ENCODE measurements at regions not wholly inside any gene's neighbourhood (a gene's known extent, or its start where the extent isn't known, plus 50 kb on each side); places are given as distances from the start of the nearest gene placed in this dataset.

- TF ChIP-seq EZH2phosphoT487 (IDR thresholded peaks at IDR 0.05; ENCODE audit: borderline replicate concordance) = no peak
- Histone ChIP-seq H3F3A (ENCODE audit: low read depth) (no peaks in the 10 kb centered on the region), H3K9ac (ENCODE audit: low read depth, low read length, poor library complexity, severe bottlenecking) (no peak overlapping the region), H3K9me3 (ENCODE audit: insufficient read depth, low read depth, low read length) (no peaks in the 10 kb centered on the region), H3K4me3 (ENCODE audit: low read length, poor library complexity, severe bottlenecking) (no peak overlapping the region), H3K27me3 (ENCODE audit: insufficient read depth, low read length, poor library complexity, severe bottlenecking) (no peaks in the 10 kb centered on the region), H3K4me1 (ENCODE audit: insufficient read depth, low read length, poor library complexity, severe bottlenecking) (no peaks in the 10 kb centered on the region), H3K9me2 (replicated peaks; ENCODE audit: low read depth, low read length) (no peaks in the 10 kb centered on the region), H3K79me2 (ENCODE audit: insufficient read depth, low read length) (no peaks in the 10 kb centered on the region), H3K4me2 (ENCODE audit: low read depth, low read length, poor library complexity, severe bottlenecking) (no peak overlapping the region), H3K36me3 (ENCODE audit: insufficient read depth, low read length) (no peaks in the 10 kb centered on the region), H2AFZ (ENCODE audit: low read length) (no peak overlapping the region), H4K20me1 (ENCODE audit: insufficient read depth, low read length, poor library complexity, severe bottlenecking) (no peaks in the 10 kb centered on the region)
These were observed 158.9 kb upstream of the COL11A1 start for GRCh38 chr1:103267266-103267665.

- no peak overlapping the region for H3K4me3 ChIP-seq (ENCODE audit: low read length, poor library complexity, severe bottlenecking)
- no peaks in the 10 kb centered on the region for H3K36me3 ChIP-seq (ENCODE audit: insufficient read depth, low read length)
- no peaks in the 10 kb centered on the region for H4K20me1 ChIP-seq (ENCODE audit: insufficient read depth, low read length, poor library complexity, severe bottlenecking)
- H3K79me2 ChIP-seq (ENCODE audit: insufficient read depth, low read length) = no peaks in the 10 kb centered on the region
- no peak overlapping the region for H3K4me2 ChIP-seq (ENCODE audit: low read depth, low read length, poor library complexity, severe bottlenecking)
- no peaks in the 10 kb centered on the region for H3K4me1 ChIP-seq (ENCODE audit: insufficient read depth, low read length, poor library complexity, severe bottlenecking)
- no peak overlapping the region for H2AFZ ChIP-seq (ENCODE audit: low read length)
- no peak for TF ChIP-seq EZH2phosphoT487 (IDR thresholded peaks at IDR 0.05; ENCODE audit: borderline replicate concordance)
- TF ChIP-seq CTCF (conservative IDR thresholded peaks at IDR 0.05; ENCODE audit: low read length) = no peak
- no peaks in the 10 kb centered on the region for H3K27me3 ChIP-seq (ENCODE audit: insufficient read depth, low read length, poor library complexity, severe bottlenecking)
- H3K9me2 ChIP-seq (replicated peaks; ENCODE audit: low read depth, low read length) = no peaks in the 10 kb centered on the region
- H3F3A ChIP-seq (ENCODE audit: low read depth) = no peaks in the 10 kb centered on the region
- H3K9me3 ChIP-seq (ENCODE audit: insufficient read depth, low read depth, low read length) = no peaks in the 10 kb centered on the region
- no peak overlapping the region for H3K9ac ChIP-seq (ENCODE audit: low read depth, low read length, poor library complexity, severe bottlenecking)
These were observed 157.7 kb upstream of the COL11A1 start for GRCh38 chr1:103266036-103266435.

GRCh38 chr1:103265551-103265950 lies 157.2 kb upstream of the COL11A1 start:
- Histone ChIP-seq H3K9me2 (replicated peaks; ENCODE audit: low read depth, low read length) (no peaks in the 10 kb centered on the region), H3K36me3 (ENCODE audit: insufficient read depth, low read length) (no peaks in the 10 kb centered on the region), H3K9ac (ENCODE audit: low read depth, low read length, poor library complexity, severe bottlenecking) (no peak overlapping the region), H3K27me3 (ENCODE audit: insufficient read depth, low read length, poor library complexity, severe bottlenecking) (no peaks in the 10 kb centered on the region), H2AFZ (ENCODE audit: low read length) (no peak overlapping the region), H3K4me2 (ENCODE audit: low read depth, low read length, poor library complexity, severe bottlenecking) (no peak overlapping the region), H3K4me1 (ENCODE audit: insufficient read depth, low read length, poor library complexity, severe bottlenecking) (no peaks in the 10 kb centered on the region), H4K20me1 (ENCODE audit: insufficient read depth, low read length, poor library complexity, severe bottlenecking) (no peaks in the 10 kb centered on the region), H3F3A (ENCODE audit: low read depth) (no peaks in the 10 kb centered on the region), H3K4me3 (ENCODE audit: low read length, poor library complexity, severe bottlenecking) (no peak overlapping the region), H3K9me3 (ENCODE audit: insufficient read depth, low read depth, low read length) (no peaks in the 10 kb centered on the region), H3K79me2 (ENCODE audit: insufficient read depth, low read length) (no peaks in the 10 kb centered on the region)
- TF ChIP-seq EZH2phosphoT487 (IDR thresholded peaks at IDR 0.05; ENCODE audit: borderline replicate concordance) (no peak), CTCF (conservative IDR thresholded peaks at IDR 0.05; ENCODE audit: low read length) (no peak)

- no peaks in the 10 kb centered on the region for H3K27me3 ChIP-seq (ENCODE audit: insufficient read depth, low read length, poor library complexity, severe bottlenecking)
- no peaks in the 10 kb centered on the region for H3K79me2 ChIP-seq (ENCODE audit: insufficient read depth, low read length)
- no peaks in the 10 kb centered on the region for H3K9me3 ChIP-seq (ENCODE audit: insufficient read depth, low read depth, low read length)
- no peaks in the 10 kb centered on the region for H3K9me2 ChIP-seq (replicated peaks; ENCODE audit: low read depth, low read length)
- TF ChIP-seq CTCF (conservative IDR thresholded peaks at IDR 0.05; ENCODE audit: low read length) (no peak), EZH2phosphoT487 (IDR thresholded peaks at IDR 0.05; ENCODE audit: borderline replicate concordance) (no peak)
- H3K9ac ChIP-seq (ENCODE audit: low read depth, low read length, poor library complexity, severe bottlenecking) = no peak overlapping the region
- H3K4me1 ChIP-seq (ENCODE audit: insufficient read depth, low read length, poor library complexity, severe bottlenecking) = no peaks in the 10 kb centered on the region
- H3F3A ChIP-seq (ENCODE audit: low read depth) = no peaks in the 10 kb centered on the region
- no peak overlapping the region for H3K4me2 ChIP-seq (ENCODE audit: low read depth, low read length, poor library complexity, severe bottlenecking)
- H3K36me3 ChIP-seq (ENCODE audit: insufficient read depth, low read length) = no peaks in the 10 kb centered on the region
- no peak overlapping the region for H3K4me3 ChIP-seq (ENCODE audit: low read length, poor library complexity, severe bottlenecking)
- H2AFZ ChIP-seq (ENCODE audit: low read length) = no peak overlapping the region
- no peaks in the 10 kb centered on the region for H4K20me1 ChIP-seq (ENCODE audit: insufficient read depth, low read length, poor library complexity, severe bottlenecking)
These were observed 151.7 kb upstream of the COL11A1 start for GRCh38 chr1:103259982-103260381.
